HuH-7.5 (cell line): ENCODE measurements at regions not wholly inside any gene's neighbourhood (a gene's known extent, or its start where the extent isn't known, plus 50 kb on each side); places are given as distances from the start of the nearest gene placed in this dataset.
"Not testable (repeated sequence)": the region's sequence is repeated elsewhere in the genome, so short reads cannot be mapped to it uniquely, and the experiment has no call there.

ENCODE experiments used
- DNase-seq: peaks from one replicate; pipeline ENCODE4 v3.0.0; 2011; ENCODE audit warnings: low spot score

DNA sequence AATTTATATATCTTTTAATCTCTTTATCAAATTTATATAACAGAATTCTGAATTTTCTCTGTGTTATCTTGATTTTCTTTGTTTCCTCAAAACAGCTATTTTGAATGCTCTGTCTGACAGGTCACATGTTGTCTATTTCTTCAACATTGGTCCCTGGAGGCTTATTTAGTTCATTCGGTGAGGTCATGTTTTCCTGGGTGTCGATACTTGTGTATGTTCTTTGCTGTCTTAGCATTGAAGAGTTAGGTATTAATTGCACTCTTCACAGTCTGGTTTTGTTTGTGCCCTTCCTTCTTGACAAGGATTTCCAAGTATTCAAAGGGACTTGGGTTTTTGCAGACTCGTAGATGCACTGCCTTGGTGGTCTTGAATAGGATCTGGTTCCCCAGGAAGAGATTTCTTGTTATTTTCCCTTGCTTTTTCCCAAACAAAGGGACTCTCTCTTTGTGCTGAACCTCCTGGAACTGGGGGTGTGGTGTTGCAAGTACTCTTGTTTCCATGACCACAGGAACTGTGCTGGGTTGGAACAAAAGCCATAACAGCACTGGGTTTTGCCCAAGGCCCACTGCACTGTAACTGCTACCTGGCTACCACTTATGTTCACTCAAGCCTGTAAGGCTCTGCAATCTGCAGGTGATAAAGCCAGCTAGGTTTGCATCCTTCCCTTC is 1483.0 kb downstream of the CDH8 start:
- no peak for DNase-seq

DNA sequence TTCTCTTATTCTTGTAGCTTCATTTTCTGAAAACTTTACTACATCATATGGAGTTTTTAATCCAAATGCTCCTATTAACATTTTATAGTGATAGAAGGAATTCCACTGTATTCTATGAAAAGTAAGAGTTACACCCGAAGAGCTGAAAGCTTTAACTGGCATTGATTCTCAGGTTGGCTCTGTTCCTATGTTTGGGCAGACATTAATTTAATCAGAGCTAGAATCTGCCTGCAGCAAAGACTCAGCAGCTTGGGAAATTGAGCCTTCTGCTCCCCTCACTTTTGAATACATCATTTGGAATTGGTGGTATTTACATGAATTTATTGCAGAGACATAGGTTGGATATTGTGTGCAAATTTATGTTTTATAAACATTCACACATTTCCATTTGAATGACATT is 1494.7 kb downstream of the CDH8 start:
- DNase-seq, result no peak

DNA sequence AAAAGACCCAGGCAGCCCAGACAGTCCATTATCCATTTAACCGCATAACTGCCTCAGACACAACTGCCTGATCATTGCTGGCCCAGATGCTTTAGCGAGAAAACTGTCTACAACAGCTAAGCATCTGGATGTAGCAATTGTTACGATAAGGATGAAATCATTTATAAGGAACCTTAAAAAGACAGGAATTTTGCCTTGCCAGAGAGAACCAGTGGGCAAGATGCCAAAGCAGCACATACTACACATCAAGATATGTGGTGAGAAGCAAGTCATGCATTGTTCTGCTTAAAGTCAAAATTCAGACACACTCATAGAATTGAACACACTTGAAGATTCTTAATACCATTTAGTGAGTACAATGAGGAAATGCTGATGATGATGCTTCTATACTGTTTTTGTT is 1525.3 kb downstream of the CDH8 start:
- DNase-seq, result no peak

DNA sequence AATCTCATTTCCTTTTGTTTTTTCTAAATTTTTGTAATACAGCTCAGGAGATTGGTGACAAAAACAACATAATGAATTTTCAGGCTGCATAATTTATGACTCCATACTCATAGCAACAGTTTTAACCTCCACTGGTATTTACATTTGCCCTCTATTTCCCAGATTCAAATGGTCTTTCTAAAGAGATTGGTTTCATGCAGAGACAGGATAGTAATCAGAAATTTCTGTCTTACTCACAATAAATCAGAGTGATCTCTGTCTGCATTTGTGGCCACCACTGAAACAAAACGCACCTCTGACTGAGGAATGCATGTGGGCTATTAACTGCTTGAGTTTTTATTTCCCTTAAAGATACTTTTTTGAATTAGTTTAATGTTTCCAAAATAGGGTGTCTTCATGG is 1526.0 kb downstream of the CDH8 start:
- DNase-seq, result no peak

DNA sequence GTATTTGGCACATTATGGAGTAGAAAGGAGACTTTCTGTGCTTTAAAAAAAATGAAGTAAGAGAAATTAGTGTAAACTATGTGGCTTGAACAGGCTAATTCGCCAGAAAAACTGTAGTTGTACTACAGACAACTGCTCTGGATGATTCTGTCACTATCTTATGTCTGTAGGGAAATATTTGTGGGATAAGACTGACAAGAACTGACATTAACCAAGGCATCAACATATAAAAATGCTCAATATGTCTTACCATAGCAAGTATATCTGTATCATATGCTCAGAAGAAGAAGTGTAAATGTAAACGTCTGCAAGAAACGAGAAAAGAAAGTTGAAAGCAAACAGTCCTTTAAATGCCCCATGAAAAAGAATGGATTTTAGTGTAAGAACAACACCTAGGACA is 1545.0 kb downstream of the CDH8 start:
- DNase-seq, result no peak

DNA sequence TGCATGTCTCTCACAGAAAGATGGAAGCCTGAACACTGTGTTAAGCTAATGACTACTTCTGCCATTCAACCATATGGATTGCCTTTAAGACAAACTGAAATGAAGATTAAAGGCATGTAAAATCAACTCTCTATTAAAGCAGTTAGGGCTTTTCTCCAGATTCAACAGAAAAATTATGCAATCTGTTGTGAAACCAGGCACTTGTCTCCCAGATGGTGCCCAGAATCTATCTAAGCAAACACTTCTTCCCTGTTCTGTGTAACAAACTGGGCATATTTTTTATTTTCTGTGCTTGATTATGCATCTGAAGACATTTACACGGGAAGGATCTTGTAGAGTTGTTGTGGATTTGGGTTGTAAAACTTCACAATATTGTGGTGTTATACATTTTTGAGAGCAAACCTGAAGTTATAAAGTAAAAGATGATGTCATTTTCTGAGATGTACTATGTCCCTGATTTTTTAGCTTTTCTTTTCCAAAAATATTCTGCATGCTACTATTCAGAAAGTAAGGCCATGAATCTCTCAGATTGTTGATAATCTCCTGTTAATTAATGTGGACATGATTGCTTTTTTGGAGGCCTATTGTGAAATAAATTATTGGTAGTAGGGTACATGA is 1550.3 kb downstream of the CDH8 start:
- DNase-seq, result no peak

DNA sequence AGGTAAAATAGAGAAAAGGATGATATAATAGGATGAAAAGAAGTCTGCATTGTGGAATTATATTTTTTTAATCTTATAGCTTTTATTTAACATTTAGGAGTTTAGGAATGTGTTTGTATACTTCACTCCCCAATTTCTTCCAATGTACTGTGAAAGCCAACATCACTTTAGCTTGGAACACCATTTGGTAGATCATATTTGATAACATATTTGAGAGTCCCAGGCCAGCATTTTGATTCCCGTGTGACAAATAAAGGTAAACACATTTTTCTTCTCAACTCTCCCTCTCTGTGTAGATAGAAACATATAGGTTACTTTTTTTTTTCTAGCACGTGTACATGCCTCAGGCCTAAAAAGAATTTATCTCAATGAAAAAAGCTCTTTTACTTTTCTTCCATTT is 1551.3 kb downstream of the CDH8 start:
- DNase-seq, result no peak

DNA sequence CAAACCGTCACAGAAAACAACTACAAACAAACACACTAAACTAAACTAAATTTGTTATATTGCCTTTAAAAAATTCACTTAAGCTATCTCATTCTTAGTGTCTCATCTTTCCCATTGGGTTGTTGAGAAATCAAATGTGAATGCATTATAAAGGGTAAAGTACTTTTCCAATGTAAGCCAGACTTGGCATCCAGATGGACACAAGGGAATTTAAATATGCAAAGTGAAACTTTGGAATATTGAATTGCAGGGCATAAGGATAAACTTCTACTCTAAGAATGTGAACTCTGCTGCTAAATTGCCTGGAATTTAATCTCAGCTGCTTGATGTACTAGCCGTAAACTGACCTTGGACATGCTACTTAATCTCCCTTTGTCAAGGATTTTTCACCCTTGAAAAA is 1554.6 kb downstream of the CDH8 start:
- no peak for DNase-seq

DNA sequence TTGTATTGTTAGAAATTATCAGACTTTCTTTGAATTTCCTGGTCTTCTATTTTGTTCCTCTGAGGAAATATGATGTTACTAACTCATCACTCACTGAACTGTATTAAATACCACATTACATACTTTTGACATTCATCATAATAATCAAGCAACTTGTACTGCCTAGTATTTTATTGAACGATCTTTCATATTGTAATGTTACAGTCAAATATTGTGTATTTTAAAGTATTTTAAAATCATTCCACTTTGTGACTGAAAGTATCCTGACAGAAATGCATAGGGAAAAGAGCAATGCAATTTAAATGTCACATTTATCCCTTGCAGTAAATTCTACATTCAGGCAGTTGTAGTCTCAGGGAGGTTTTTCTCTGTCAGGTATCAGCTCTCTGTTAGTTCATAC is 1557.4 kb downstream of the CDH8 start:
- no peak for DNase-seq

DNA sequence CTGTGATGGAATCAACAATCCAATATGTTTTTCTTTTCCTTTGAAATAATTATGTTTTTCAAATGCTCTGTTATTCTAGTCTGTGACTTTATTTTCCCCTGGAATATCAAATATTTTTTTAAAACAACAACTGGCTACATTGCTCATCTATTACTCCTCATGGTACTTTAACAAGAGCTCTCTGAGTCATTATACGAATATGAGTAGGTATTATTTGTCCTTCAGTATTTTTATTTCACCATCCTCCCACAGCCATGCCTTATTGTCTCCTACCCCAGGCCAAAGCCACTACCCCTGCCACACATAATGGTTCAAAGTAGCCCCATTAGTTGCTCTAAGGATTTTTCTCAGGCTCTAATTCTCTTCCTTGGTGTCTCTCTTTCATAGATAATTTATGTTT is 1572.3 kb downstream of the CDH8 start:
- DNase-seq, result no peak

DNA sequence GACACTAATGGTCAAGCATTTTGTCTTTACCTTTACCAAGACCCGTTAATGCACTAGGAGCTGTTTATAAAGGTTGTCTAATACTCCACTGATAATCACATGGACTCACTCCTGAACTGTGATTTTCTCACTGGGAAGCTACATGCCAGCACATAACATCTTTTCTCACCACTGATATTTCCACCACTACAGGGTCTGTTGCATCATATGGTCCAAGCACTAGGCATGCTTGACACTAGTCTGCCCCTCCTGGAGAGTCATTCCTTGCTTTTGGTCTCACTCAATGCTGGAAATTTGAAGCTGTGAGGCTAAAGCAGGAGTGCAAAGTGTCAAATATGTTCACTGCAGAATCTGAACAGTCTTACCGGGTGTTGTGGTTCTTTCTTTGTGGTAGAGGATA is 1576.8 kb downstream of the CDH8 start:
- DNase-seq, result no peak

DNA sequence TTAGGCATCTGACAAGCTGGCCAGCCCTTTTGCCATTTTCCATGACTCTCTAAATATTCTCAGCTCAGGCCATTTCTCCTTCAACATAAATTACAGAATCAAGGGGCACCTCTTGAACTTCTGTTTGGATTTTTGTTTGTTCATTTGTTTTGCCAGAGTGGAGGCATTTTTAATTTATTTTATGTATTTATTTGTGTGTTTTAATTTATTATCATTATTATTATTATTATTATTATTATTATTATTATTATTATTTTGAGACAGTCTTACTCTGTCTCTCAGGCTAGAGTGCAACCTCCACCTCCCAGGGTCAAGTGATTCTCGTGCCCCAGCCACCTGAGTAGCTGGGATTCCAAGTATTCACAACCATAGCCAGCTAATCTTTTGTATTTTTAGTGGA is 1578.0 kb downstream of the CDH8 start:
- no peak for DNase-seq

DNA sequence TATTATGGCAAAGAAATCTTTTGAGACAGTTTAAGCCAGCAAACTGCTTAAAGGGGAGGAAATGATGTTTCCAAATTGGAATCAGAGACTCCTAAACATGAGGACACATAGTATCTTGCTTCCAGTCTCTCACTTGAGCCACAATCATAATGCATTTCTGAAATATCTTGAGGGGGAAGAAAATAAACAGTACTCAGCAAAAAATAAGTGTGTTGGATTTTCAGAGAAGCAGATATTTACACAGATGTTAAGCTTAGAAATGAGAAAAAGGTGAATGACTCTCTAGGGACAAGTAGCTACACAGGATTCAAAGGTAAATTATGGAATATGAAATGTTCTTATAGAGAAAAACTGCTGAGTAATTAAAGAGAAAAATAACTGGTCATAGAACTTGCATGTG is 1583.6 kb downstream of the CDH8 start:
- DNase-seq, result no peak

DNA sequence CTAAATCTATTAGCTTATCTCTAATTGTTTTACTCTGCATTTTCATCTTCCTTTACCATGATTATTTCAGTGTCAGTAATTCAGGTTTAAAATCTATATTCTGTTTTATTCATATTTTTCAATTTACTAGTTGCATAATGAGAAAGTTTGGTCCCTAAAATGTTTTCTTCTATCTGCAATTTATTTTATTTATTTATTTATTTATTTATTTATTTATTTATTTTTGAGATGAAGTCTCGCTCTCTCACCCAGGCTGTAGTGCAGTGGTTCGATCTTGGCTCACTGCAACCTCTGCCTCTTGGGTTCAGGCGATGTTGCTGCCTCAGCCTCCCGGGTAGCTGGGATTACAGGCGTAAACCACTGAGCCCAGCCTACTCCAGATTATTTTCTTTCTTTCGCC is 1597.3 kb downstream of the CDH8 start:
- DNase-seq, result no peak

DNA sequence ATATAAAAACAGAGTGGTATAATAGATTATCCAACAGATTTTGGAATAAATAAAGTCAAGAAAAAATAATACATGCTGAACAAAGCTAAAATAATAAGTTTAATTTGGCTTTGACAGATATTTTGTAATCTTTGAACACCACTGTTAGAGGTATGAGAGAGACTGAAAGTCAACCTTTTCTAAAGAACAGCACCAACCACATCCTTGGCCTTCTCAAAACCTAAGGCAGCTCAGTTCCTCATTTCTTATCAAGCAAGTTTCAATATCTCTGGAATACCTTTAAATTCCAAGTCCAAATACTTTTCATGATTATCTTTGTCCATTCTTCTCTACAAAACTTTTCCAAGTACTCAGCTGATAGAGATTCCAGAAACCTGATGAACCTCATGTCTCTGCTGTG is 1603.8 kb downstream of the CDH8 start:
- DNase-seq, result no peak

DNA sequence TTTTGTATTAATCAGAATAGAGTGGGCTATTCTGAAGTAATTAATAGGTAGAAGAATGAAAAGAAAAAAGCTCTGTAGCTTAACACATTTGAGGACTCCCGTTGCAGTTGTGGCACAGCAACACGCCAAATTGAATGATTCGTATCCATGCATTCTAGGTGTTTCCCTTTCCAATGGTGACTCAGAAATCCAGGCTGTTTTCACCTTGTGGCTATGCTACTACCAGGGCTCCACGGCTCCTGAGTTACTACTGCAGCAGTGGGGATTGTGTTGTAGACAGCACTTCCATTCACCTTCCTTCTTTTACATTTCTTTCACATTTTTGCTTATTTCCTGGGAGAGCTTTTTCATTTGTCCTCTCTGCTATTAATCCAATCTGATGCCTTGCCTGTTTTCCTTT is 1616.4 kb downstream of the CDH8 start:
- no peak for DNase-seq

DNA sequence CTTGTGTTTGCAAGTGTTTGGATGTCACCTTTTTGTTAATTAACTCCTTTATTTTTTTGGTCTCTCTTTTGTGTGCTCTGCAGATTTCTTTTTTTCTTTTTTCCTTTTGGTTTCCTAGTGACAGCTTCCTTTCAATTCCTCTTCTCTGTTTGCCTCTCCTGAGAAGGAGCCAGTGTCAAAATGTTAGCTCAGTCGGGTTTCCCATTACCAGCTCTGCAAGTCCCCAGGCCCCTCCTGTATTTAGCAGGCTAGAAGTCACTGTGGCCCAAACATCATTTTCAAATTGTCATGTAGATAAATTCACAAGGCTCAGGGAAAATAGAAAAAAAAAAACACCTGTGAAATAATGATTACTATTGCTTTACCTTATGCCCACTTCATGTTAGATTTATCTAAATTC is 1621.6 kb downstream of the CDH8 start:
- DNase-seq, result no peak

DNA sequence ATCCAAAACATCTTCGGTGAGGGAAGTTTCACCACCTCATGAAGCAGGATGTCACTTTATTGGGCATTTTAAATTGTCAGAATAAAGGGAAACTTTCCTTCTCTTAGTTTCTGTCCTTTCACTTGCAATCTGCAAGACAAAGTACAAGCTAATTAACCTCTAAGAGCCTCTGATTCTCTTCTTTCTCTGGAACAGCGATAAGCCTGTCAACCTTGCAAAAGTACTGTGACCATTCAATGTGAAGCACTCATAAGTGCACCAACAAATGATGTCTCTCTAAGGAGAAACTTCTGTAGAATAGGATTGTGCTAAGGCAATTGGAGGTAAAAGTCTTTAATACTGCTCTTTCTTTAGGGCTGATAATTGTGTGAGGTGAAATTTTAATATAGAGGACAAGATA is 1622.3 kb downstream of the CDH8 start:
- no peak for DNase-seq

DNA sequence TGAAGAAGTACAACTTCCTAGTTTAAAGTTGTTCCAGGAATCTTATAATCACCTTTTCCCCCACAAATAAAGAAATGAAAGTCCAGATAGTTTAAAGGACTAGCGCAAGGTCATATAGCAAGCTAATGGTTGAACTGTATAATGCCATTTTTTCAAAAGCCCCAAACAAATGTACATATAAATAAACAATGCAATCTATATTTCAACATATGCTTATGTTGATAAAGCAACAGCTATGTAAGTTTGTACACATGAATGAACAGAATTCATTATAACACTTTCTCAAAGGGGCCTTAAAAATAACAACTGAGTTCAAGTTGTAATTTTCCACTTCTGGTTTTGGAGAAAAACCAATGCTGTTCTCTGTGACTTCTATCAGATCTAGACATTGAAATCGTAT is 1628.6 kb downstream of the CDH8 start:
- DNase-seq, result no peak

DNA sequence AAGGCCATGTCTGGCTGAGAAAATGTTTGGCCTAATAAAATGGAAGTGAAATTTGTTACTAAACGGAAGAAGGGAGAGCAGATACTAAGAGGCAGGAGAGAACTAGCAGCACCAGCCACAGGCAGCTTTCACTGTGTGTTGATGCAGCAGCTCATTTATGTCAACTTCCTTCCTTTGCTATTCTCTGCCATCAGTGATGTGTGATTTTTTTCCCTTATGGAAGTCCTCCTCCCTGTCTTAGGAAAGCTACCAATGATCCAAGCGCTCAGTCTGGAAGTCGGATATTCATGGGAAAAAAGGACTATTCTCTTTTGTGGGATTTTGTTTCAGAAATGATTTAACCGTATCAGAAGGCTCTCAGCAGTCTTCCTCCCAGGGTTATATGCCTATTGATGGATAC is 1629.2 kb downstream of the CDH8 start:
- no peak for DNase-seq

DNA sequence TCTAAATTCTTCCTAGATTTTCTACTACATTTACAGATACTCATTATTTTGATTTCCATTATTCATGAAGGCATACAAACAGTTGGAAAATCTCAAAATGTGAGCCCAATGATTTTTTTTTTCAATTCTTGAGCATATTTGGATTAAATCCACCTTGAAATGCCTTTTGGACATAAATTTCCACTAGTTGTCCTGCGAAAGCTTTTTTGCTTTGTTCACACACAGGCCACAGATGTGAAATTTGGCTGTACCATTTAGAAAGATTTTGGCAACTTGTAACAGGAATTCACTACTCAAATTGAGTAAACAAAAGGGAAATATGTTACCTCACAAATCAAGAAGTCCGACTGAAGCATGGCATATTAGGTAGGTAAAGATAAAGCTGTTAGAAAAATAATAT is 1631.0 kb downstream of the CDH8 start:
- no peak for DNase-seq

DNA sequence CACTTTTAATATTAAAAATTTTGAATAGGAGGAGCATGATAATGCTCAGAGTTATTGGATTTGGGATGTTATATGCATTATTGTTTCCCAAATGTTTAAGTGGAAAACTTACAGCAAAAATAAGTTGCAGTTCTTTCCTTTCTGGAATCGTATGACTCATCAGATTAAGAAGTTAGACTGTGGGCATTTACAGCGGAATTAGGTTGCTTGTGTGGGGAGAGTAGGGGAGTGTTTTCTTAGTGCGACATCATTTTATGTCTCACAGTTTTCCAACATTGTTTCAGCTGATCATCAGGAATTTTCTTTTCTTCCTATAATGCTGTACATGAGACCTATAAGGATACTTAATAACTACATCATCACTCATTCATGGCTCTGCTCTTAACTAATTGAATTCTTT is 1631.8 kb downstream of the CDH8 start:
- no peak for DNase-seq

DNA sequence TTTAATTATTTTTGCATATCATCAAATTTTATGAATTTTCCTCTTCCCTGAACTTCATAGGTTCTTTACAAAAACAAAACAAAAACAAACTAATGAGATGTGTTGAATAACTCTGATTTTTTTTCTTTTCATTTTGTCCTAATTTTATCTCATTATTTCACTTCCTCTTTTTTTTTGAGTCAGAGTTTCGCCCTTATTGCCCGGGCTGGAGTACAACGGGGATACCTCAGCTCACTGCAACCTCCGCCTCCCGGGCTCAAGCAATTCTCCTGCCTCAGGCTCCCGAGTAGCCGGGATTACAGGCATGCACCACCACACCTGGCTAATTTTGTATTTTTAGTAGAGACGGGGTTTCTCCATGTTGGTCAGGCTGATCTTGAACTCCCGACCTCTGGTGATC is 1633.3 kb downstream of the CDH8 start:
- not testable (repeated sequence) for DNase-seq

DNA sequence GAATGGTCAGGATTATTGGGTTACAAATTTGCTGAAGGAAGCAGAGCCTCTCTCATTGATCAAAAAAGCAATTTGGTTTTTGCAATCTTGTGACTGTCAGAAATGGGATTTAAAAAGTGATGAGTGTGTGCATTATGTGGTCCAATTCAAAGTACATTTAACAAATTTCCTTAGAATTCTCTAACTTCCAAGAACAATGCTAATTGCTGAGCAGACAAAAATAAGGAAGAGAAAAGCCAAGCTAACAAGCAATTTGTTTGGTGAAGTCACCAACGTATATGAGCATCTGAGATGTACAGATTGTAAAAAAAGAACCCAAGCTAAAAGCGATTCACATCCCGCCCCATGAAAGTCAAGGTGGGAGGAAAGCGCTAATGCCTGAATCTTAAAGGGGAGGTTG is 1643.9 kb downstream of the CDH8 start:
- no peak for DNase-seq

DNA sequence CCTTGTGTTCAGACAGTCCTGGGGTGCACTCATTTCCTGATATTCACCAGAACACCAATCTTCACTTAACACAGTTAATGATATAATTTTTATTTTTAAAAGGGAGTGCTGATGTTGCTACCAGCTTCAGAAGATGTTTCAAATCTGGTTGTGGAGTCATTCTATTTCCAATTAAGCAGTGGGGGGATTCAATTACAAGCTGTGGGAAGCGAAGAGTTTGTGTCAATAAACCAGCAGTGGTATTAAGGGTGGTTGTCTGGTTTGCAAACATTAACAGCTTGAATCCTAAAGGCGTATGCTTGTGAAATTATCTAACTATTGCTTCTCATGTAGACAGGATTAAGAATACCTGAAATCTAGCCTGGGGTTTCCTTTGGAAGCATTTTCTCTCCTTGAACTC is 1637.5 kb upstream of the GOT2 start:
- DNase-seq, result no peak
